SKM-1 (cell line): ENCODE measurements at regions not wholly inside any gene's neighbourhood (a gene's known extent, or its start where the extent isn't known, plus 50 kb on each side); places are given as distances from the start of the nearest gene placed in this dataset.
A peak's percentile ranks its signal among the peaks of the same experiment; 100 is the strongest.
"Not testable (repeated sequence)": the region's sequence is repeated elsewhere in the genome, so short reads cannot be mapped to it uniquely, and the experiment has no call there.

Experiments
- DNase-seq: peaks from one replicate; lab custom pipeline; 2025; ENCODE audit not compliant: unreplicated experiment; lab: John Stamatoyannopoulos, UW

DNA sequence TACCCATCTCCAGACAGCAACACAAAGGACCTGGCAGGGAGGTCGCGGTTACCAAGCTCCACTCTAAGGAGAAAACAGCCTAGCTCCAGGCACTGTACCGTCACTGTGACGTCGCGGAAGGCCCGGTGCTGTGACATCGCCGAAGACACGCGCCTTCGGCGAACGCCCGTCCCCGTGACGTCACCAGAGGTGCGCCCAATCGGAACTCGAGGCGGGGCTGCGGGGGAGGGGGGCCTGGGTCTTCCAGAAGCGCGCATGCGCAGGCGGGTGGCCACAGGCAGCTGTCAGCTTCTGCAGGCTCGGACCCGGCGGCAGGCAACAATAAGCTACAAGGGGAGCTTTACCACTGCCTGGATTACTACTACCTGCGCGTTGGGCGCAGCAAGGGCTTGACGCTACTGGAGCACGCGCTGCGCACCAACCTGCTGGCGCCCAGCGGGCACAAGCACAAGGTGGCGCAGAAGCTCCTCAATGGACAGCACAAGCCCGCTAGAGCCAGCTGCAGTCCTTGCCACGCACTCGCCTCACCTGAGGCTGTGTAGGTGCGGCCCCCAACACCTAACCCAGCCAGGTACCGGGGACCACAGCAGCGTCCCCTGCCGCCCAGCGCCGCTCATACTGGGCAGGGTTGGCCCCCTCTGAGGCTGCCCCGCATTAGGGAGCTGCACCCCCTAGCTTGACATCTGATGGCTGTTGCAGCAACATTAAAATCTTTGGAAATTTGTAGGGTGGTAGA lies 208.4 kb downstream of the TPST1 start:
- no peak for DNase-seq

DNA sequence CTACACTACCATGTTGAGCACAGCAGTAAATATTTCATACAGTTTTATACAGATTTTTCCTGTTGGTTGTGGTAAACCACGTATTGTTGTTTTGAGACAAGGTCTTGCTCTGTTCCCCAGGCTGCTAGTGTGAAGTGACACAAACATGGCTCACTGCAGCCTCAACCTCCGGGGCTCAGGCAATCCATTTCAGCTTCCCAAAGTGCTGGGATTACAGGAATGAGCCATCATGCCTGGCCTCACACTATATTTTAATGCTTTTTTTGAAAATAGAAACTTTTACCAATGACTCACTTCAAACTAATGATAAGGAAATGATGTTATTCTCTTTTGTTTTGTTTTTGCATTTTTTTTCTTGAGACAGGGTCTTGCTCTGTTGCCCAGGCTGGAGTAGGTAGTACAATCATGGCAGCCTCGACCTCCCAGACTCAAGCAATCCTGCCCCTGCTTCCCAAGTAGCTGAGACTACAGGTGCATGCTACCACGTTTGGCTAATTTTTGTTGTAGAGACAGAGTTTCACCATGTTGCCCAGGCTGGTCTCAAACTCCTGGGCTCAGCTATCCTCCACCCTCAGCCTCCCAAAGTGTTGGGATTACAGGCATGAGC lies 210.6 kb downstream of the TPST1 start:
- no peak for DNase-seq

DNA sequence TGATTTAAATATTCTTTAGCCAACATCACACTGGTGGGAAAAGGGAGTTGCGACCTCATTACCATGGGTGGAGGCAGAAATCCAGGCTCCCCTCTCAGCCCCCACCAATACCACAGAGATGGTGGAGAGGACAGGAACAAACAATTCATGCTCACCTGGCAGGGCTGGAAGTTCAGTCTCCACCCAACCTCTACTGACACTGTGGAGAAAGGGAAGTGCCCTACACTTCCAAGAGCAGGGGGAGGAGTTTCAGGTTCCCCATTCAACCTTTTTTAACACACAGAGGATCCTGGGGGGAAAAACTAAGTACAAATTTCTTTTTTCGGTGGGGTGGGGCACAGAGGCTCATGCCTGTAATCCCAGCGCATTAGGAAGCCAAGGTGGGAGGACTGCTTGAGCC lies 210.1 kb upstream of the KCTD7 start:
- DNase-seq, result peak; percentile 6

DNA sequence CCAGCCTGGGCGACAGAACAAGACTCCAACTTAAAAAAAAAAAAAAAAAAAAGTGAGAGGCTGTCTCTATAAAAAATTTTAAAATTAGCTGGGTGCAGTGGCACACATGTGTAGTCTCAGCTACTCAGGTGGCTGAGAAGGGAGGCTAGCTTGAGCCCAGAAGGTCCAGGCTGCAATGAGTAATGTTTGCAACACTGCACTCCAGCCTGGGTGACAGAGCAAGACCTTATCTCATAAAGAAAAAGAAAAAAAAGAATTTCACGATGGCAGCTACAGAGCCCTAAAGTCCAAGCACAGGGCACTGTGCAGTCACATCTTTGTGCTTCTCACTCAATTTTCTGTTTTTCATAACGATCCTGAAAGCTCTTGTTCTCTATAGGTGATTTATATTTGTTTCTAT lies 209.5 kb upstream of the KCTD7 start:
- no peak for DNase-seq

DNA sequence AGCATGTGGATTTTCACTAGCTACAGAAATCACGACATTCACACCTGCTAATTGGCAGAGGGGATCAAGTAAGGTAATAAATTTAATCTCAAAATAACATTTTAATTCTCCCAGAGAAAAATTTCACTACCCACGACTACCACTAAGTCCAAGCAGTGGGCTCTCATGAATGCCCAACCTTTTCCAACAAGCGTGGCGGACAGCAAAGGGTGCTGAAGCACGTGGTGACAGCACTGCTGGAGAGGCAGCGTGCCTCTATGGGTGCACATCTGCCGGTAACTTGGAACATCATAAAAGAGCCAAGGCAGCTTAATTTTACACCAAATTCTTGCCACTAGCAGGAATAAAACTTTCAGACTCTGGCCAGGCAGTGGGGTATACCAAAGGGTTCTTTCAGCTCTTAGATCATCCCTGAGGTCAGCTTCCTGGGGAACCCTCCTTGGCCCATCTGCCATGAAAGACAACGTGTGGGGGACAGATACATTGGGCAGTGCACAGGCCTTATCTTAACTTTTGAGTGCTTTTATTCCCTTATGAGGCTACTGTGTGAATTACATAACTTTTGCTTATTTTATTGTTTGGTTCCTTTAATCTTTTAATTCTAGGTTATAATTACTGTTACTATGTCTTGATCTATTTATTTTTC lies 206.7 kb upstream of the KCTD7 start:
- DNase-seq, result no peak

DNA sequence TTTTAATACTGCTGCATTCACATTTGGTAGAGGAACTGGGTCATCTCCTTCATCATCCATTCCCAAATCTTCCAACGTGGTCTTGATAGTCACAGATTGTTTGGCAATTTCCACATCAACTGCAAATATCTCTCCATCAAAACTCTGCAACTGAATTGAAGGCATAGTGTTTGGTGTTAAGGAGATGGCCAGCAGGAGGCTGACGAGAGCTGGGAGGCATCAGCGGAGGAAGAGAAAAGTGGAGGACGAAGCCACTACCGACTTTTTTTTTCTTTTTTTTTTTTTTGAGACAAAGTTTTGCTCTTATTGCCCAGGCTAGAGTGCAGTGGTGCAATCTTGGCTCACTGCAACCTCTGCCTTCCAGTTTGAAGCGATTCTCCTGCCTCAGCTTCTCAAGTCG lies 205.0 kb upstream of the KCTD7 start:
- no peak for DNase-seq

DNA sequence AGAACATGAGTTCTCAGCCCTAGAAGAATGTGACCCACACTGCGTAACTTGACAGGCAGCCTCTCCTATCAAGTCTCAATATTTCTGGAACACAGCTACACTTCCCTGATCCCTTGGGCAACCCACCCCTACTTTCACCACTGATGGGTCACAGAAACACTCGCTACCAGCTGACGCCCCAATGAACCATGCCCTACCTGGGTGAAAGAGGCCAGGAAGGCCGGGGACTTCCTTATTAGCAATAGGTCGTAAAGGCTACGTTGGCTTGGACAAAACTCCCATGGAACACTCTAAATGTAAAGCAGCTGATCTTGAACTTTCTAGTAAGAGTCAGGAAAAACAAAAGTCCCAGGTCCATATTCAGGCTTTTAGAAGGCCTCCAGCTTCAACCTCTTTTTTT lies 202.3 kb upstream of the KCTD7 start:
- DNase-seq, result no peak

DNA sequence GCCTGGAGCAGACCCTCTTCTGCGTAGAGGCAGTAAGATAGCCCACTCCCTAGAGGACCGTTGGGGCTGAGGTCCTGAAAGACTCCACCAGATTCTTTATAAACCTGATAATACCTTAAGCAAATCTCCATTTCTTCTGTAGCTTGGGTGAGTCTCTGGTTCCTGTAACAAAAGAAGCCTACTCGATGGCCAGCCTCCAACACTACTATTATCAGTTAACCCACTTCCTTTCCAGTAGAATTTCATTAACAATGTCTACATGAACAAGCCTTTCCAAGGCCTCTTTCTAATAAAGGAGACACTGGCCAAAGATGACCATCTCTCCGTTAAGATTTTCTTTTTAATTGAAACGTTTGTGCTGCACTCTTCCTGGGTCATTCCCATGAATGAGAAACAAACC lies 201.7 kb upstream of the KCTD7 start:
- no peak for DNase-seq

DNA sequence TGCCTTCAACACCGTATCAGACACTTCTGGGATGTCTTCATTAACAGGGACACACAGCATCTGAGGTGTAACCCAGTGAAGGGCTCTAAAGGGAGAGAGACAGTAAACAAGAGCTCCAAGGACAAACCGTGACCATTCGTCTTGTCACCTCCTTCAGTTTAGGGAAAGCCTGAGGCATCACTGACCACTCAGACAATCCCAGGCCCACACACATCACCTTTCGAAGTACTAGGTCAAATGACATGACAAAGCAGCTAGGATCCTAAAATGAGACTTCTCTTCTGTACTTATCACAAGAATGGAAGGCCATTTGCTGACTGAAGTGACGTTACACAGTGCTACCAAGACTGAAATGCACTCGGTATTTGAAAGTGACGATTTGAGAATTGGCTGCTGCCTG lies 200.7 kb upstream of the KCTD7 start:
- DNase-seq, result no peak

DNA sequence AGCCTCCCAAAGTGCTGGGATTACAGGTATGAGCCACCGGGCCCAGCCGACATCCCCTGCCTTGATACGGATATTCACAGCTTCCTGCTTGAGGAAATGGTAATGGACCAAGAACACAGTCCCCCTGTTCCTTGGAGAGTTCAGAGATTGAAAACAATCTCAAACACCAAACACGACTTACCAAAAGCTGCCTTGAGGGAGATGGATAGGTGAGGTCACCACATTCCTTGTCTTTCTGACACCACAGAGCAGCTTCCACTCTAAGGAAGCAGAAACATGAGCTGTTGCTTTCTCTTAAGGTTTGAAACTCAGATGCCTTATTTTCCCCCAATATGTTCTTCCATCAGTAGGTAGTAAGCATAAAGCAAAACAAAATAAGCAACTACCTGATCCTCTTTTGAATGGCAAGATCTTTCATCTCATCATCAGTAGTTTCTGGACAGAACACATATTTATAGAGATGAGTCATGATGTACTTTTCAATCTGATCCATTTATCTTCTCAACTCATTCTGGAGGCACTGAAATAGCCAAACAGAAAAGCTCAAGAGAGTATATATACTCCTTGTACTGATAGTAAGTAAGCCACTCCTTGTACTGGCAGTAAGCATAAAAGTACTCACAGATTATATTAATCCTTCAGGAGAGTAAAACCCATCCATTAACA lies 199.1 kb upstream of the KCTD7 start:
- DNase-seq, result no peak

DNA sequence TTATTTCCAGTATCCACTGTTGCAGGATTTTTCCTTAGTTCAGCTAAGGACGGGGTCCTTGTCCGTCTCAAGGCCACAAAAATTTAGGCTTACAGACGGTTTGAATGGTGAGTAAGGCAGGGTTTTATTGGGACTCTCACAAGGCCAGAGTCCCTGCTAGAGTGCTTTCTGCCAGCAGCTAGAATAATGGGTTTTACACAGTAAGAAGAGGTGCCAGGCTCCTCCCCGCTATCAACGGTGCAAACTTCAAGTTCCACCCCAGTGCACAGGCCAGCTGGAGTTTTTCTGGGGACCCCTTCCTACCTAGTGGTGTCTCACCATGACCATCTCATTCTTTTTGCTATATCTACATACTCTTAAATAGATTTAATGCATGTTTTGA lies 198.5 kb upstream of the KCTD7 start:
- no peak for DNase-seq

DNA sequence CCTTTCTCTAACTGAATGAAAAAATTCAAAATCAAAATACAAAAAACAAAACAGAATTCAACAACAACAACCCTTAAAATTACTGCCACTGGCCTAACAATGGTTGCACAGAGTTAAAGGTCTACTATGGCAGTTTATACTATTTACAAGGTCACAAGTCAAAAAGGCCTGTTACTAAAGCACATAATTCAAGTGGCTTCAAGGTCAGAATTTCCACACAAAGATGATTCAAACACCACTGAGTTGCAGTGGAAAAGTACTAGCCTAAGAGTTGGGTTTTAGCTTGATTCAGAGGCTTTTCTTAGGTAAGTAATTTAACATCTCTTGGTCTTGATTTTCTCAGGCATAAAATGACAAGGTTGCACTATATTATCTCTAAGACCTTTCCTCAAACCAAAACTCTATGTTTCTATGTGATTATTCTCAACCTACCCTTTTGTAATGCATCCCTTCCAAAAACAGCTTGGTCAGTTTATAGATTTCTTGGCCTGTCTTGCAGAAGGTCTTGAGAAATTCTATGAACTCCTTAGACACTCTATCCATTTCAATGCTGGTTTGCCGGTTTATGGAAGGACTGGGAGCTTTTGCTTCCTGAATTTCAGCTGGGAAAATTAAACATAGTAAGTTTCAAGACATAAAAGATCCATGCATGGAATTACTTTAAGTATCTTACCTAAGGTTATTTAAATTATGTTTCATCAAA lies 189.8 kb upstream of the KCTD7 start:
- not testable (repeated sequence) for DNase-seq

DNA sequence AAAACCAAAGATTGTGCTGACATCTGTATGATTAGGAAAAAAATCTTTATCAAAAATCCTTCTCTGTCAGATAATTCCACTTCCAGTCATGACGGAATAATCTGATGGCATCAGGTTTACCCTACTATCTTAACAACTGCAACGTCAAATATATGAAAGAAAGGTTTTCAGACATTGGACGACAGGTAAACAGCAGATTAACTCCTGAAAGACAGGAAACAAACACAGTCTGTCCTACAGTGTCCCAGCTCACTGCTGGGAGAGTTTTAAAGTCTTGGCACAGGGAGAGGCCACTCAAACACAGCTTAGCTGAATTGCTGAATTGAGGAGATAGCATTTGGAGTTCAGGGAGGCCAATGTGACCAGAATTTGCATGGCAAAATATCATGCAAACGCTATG lies 186.3 kb upstream of the KCTD7 start:
- no peak for DNase-seq

DNA sequence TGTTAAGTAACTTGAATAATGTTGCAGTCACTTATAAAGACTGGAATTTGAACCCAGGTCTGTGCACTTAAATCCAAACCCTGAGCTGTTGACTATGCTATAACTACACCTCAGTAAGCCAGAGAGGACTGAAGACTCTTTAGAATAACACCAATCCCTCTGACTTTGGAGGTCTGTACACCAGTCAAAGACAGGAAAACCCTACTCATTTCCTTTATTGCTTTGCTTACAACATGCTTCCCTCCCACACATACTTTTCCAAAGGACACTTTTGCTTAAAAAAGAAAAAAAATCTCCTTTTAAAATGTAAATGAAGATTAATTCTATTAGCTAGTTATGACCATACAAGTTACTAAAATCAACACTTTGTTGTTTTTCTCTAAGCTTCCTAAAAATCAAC lies 184.7 kb upstream of the KCTD7 start:
- no peak for DNase-seq

DNA sequence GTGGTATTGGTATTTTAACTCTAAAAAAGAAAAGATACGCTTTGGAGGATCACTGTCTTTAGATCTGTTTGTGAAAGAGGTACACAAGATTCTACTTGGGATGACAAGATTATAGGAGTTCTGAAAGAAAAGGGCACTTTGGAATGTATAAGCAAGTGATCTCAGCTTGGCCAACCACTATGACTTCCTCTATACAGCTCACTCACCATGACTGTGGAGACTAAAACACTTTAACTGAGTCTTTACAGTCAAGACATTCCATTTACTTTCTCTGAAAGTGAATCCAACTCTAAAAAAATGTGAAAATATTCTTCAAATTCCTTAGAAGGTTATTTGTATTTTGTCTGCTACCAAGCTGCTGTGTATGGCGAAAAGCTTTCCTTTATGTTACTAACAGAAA lies 181.7 kb upstream of the KCTD7 start:
- not testable (repeated sequence) for DNase-seq

DNA sequence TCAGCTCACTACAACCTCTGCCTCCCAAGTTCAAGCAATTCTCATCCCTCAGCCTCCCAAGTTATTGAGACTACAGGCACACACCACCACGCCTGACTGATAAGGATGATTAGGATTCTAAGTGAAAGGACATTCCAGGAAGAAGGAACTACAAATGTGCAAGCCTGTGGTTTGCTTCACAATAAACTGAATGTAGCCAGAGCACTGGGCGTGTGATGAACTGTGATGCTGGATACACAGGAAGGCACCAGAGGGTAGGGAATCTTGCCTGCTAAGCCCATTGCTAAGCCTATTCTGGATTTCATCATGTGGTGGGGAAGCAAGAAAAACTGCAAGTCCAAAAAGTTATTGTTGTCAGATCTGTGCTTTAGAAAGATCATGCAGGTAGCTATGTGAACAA lies 177.9 kb upstream of the KCTD7 start:
- DNase-seq, result not testable (repeated sequence)

DNA sequence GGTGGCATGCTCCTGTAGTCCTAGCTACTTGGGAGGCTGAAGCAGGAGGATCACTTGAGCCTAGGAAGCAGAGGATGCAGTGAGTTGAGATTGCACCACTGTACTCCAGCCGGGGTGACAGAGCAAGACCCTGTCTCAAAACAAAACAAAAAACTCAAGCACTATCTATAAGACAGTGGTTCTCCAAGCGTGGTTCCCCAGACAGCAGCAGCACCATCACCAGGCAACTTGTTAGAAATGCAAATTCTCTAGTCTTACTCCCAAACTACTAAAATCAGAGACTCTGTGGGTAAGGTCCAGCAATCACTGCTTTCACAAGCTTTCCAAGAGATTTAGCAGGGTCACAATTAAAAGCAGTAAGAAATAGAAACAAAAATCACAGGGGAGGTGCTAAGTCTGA lies 177.0 kb upstream of the KCTD7 start:
- not testable (repeated sequence) for DNase-seq

DNA sequence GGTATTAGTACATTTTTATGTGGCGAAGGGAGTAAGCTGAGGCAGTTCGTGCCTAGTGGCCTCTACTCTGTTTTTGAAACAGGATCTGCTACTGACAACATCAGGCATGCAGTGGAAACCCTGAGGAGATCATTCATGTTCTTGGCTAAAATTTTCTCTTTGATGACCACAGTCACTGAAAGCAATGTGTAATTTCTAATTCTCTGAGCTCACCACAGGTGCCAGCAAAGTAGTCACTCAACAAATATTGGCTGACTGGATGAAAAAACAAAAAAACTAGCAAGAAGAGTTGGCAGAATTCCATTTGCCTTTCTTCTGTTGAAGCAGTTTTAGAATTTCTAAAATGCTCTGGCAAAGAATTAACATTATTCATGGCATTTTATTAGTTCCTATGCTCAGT lies 176.5 kb upstream of the KCTD7 start:
- DNase-seq, result no peak

DNA sequence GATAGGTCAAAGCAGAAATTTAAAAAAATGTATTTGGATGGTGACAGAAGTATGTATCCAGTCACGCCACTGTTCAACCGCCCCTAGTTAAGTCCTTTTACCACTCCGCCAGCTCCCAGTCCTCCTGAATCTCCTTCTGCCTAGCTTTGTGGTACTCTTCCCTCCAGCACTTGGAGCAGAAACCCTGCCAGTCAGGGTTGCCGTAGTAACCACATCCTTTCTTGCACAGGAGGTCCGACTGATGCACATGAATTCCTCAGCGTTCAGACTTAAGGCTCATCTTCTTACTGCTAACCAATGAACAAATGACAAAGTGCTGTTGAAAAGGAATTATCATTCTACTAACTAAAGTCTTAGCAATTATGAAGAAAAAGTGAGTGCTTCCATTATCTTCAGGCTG lies 175.3 kb upstream of the KCTD7 start:
- DNase-seq, result no peak

DNA sequence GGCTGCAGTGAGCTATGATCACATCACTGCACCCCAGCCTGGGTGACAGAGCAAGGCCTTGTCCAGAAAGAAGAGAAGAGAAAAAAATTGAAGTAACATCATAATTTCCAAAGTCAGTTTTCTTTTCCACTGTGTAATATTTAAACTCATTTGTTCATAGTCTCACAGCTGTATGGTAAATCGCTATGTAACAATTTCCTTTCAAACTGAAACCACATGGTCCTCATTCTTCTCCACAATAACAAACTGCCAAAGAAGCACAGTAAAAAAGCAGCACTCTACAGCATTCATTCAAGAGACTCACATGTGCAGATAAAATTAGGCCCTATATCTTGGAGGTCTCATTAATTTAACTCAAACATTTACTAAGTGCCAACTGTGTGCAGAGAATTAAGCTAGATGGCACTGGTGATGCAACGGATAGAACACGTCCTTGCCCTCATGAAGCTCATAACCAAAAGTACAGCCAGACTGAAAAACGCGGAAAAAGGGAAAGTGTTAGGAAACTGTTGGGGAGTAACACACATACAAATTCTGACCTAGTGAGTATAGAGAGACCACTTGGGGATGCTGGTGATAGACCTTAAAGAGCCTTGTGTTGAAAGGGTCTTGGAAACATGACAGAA lies 174.0 kb upstream of the KCTD7 start:
- DNase-seq, result no peak

DNA sequence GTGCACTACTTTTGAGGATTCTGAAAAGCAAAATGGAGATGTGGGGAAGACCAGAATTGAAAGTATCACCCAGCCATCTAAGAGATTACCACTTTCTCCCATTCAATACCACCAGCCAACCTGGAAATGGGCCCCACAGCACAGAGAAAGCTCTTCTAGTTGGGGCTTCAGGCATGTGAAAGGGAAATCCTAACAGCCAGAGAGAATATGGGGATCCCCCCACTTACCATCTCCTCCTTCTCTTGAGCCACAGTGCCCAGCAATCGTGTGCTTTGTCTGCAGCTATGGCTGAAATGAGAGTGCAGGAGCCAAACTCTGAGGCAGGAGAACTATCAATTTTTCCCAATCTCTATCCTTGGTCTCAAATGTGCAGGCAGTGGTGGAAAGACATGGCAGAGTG lies 173.2 kb upstream of the KCTD7 start:
- not testable (repeated sequence) for DNase-seq
